Tibial artery (tissue), 4 donors: ENCODE measurements at regions not wholly inside any gene's neighbourhood (a gene's known extent, or its start where the extent isn't known, plus 50 kb on each side); places are given as distances from the start of the nearest gene placed in this dataset.
"Not testable (repeated sequence)": the region's sequence is repeated elsewhere in the genome, so short reads cannot be mapped to it uniquely, and the experiment has no call there.

ENCODE experiments used
- DNase-seq, 2 donors: peaks; one replicate each; pipeline ENCODE4 v3.0.0-alpha.2; 2019
- H3K27ac ChIP-seq, 2 donors: fragments of 200-600 bp; sonication (generic) in 1 of 2; 1 replicate in 1 of 2; 2 replicates in 1 of 2; pipeline ENCODE4 v1.5.1; 2018 to 2019; ENCODE audit warnings: mild to moderate bottlenecking in 1 of 2
- H3K27me3 ChIP-seq, 2 donors: fragments of 200-600 bp; sonication (generic) in 1 of 2; one replicate each; pipeline versions ENCODE4 v1.5.1 to v1.6.0; 2016 to 2019
- H3K36me3 ChIP-seq, 3 donors: fragments of 200-600 bp; sonication (generic) in 2 of 3; one replicate each; pipeline ENCODE4 v1.5.1; 2016 to 2019; ENCODE audit warnings: mild to moderate bottlenecking in 2 of 3
- H3K4me1 ChIP-seq, 4 donors: fragments of 200-600 bp; sonication (generic) in 2 of 4; 1 replicate in 3 of 4; 2 replicates in 1 of 4; pipeline ENCODE4 v1.5.1; 2016 to 2019
- H3K4me3 ChIP-seq, 2 donors: fragments of 200-600 bp; sonication (generic) in 1 of 2; 1 replicate in 1 of 2; 2 replicates in 1 of 2; pipeline ENCODE4 v1.5.1; 2018 to 2019; ENCODE audit warnings: mild to moderate bottlenecking in 2 of 2
- H3K9me3 ChIP-seq, 3 donors: fragments of 200-600 bp; sonication (generic) in 1 of 3; one replicate each; pipeline ENCODE4 v1.5.1; 2016 to 2019
- CTCF ChIP-seq, 2 experiments: fragments of 200-600 bp in 1 of 2; fragments of 450-650 bp in 1 of 2; IDR thresholded peaks; one replicate each; pipeline ENCODE4 v1.5.1; 2017 to 2019; ENCODE audit warnings: antibody characterized with exemption in 2 of 2, mild to moderate bottlenecking in 1 of 2, moderate library complexity in 1 of 2
- intact Hi-C: fragments of 100-400 bp; cut with DNase I; formaldehyde crosslinking; loops from one replicate; pipeline ENCODE4 v1.15.0; 2023; ENCODE audit warnings: low total_unique reads

GRCh38 chr13:84606616-84607015 lies 724.3 kb upstream of the SLITRK1 start:
- TF ChIP-seq CTCF (IDR thresholded peaks at IDR 0.05): no peak
- Histone ChIP-seq H3K9me3 (no peaks in the 10 kb centered on the region), H3K4me3 (no peak overlapping the region), H3K27ac (no peak overlapping the region), H3K27me3 (no peaks in the 10 kb centered on the region), H3K36me3 (no peaks in the 10 kb centered on the region), H3K4me1 (peaks cover 0 to 17% (median 4%) of the 10 kb centered on the region in 4 donors)
- intact Hi-C loops: no loop called here
- no peak for DNase-seq

GRCh38 chr13:84605927-84606326 lies 723.7 kb upstream of the SLITRK1 start:
- TF ChIP-seq CTCF (IDR thresholded peaks at IDR 0.05): no peak
- H3K27ac ChIP-seq: no peak overlapping the region
- no peaks in the 10 kb centered on the region for H3K36me3 ChIP-seq
- intact Hi-C loops: no loop called here
- H3K9me3 ChIP-seq: no peaks in the 10 kb centered on the region
- no peak overlapping the region for H3K4me3 ChIP-seq
- DNase-seq: no peak
- no peaks in the 10 kb centered on the region for H3K27me3 ChIP-seq
- H3K4me1 ChIP-seq: peaks cover 0 to 17% (median 4%) of the 10 kb centered on the region in 4 donors

GRCh38 chr13:84591444-84591843 lies 709.2 kb upstream of the SLITRK1 start:
- H3K36me3 ChIP-seq: no peaks in the 10 kb centered on the region
- no peaks in the 10 kb centered on the region for H3K27me3 ChIP-seq
- no peak for DNase-seq
- no peak overlapping the region for H3K4me3 ChIP-seq
- H3K27ac ChIP-seq: no peak overlapping the region
- intact Hi-C loops: no loop called here
- no peak for TF ChIP-seq CTCF (IDR thresholded peaks at IDR 0.05)
- no peaks in the 10 kb centered on the region for H3K9me3 ChIP-seq
- H3K4me1 ChIP-seq: no peaks in the 10 kb centered on the region

GRCh38 chr13:84590663-84591062 lies 708.4 kb upstream of the SLITRK1 start:
- Histone ChIP-seq H3K36me3 (no peaks in the 10 kb centered on the region), H3K4me1 (no peaks in the 10 kb centered on the region), H3K27ac (no peak overlapping the region), H3K27me3 (no peaks in the 10 kb centered on the region), H3K4me3 (no peak overlapping the region), H3K9me3 (no peaks in the 10 kb centered on the region)
- intact Hi-C loops: no loop called here
- no peak for DNase-seq
- no peak for TF ChIP-seq CTCF (IDR thresholded peaks at IDR 0.05)

GRCh38 chr13:84588023-84588422 lies 705.7 kb upstream of the SLITRK1 start:
- Histone ChIP-seq H3K27me3 (no peaks in the 10 kb centered on the region), H3K36me3 (no peaks in the 10 kb centered on the region), H3K27ac (no peak overlapping the region), H3K4me3 (no peak overlapping the region), H3K4me1 (no peaks in the 10 kb centered on the region), H3K9me3 (no peaks in the 10 kb centered on the region)
- no peak for TF ChIP-seq CTCF (IDR thresholded peaks at IDR 0.05)
- no peak for DNase-seq
- intact Hi-C loops: no loop called here

GRCh38 chr13:84579901-84580300 lies 697.6 kb upstream of the SLITRK1 start:
- H3K9me3 ChIP-seq, H3K4me1 ChIP-seq, H3K27me3 ChIP-seq, DNase-seq, H3K27ac ChIP-seq, H3K4me3 ChIP-seq, H3K36me3 ChIP-seq, intact Hi-C loops: not testable (repeated sequence)
